GM19395 (cell line): ENCODE measurements at regions not wholly inside any gene's neighbourhood (a gene's known extent, or its start where the extent isn't known, plus 50 kb on each side); places are given as distances from the start of the nearest gene placed in this dataset.

Experiments
- ATAC-seq: cut with Tn5 transposase; IDR thresholded peaks from one replicate; pipeline ENCODE4 v1.9.1; 2021; ENCODE audit warnings: mild to moderate bottlenecking, moderate library complexity; ENCODE audit not compliant: unreplicated experiment

DNA sequence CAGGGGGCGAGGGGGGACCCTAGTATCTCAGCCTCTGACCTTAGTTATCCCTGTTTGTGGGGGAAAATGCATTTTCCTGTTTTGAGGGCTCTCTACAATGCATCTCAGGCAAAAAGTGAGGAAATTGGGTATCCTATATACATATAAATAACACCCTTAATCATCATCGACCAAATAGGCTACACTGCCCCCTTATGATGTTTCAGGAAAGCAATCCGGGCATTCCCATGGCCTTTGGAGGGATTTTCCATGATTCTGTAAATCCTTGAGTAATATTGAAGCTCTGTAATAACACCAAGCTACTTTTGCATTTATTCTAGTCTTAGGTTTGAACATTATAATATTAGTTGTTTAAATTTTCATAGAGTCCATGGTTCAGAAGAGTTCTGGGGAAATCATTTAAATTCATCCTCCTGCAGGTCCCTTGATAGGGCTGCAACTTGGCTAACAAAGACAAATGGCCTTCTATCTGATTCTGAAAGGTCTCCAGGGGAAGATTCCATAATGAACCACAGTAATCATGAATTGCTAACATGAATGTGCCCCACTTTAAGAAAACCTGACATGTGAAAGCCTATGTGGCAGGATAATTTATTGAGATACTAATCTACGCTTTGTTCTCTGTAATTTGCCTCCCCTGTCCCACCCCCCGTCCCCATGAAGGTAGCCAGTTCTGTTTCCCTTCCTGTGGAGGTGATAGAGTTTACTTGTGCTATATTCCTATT, 91.5 kb upstream of the SCOC start:
- no peak for ATAC-seq

- no peak for ATAC-seq
Observed at GRCh38 chr4:140277576-140277975, 95.9 kb upstream of the SCOC start.

DNA sequence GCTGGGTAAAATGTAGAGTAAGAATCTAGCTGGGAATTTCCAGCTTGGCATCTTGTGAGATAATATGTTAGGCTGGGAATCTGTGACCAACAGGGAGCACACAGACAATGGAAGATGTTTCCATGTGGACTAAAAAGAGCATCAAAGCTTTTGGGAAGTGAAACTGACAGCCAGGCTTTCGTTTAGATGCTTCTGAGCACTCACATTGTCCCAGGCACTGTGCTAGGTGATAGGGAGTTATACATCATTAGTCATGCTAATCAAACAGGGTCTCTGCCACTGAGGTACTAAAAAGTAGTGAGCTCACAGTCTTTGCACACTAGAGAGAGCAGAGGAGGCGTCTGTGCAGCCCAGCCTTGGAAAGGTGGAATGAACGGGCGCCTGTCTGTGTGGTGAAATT, 101.9 kb upstream of the SCOC start:
- ATAC-seq, result no peak

DNA sequence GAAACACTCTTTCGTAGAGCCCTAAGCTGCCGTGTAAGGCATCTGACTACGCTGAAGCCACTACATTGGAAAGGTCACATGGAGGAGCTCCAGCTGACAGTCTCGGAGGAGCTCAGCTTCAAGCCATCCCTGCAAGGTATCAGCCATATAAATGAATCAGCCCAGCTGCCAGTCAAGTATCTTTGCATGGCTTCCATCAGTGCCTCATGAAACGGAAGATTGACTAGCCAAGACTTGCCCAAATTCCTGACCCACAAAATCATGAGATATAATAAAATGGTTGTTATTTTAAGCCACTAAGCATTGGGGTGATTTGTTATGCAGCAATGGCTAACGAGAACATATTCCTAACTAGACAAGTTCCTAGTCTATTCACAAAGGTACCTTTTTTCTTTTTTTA, 104.1 kb upstream of the SCOC start:
- ATAC-seq, result no peak

DNA sequence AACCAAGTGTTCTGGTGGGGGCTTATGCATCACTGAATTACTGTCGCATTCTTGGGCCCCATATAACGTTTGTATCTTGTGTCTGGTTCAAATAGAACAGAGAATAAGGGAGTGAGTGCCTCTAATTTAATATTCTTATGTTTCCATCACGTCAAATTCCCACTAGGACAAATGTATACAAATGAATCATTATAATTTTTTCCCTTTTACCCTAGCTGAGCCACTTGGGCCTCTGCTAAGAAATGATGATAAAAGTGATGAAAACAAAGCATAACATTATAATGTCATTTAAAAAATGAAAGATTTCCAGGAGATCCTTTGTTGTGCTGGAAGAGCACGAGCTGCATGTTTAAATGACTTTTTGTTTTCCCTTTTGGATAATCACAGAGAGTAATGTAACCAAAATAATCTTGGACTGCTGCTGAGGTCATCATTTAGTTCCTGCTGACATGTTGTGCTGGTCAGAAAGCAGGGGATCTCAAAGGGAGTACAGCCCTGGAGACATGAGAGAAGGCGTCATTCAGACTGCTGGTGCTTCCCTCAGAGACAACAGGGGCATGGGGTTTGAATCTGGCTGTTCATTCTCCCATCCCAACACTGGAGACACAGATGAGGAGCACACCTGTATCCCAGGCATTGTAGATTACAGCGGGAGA, 105.1 kb upstream of the SCOC start:
- ATAC-seq, result no peak

GRCh38 chr4:140267576-140267975, 105.9 kb upstream of the SCOC start:
- ATAC-seq, result no peak

- ATAC-seq, result no peak
Observed at GRCh38 chr4:140266958-140267568, 106.4 kb upstream of the SCOC start.

- ATAC-seq, result no peak
Observed at GRCh38 chr4:140260227-140260626, 106.2 kb upstream of the MAML3 start.

DNA sequence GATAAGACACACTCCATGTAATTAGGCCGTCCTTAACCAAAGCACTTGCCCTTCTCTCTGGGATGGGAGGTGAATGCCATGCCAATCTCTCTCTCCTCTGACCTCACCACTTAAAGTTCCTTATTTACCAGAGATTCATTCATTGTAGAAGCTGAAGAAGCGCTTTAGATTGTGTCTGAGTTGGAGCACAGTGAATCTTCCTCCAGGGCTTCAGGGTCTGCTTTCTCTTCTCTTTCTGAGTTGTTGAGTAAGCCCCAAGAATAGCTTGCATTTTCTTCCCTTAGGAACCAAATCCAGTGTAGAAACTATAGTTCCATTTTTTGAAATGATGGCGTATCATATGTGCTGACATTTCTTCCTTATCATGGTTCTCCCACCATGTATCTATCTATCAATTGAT, 104.5 kb upstream of the MAML3 start:
- no peak for ATAC-seq

- no peak for ATAC-seq
Observed at GRCh38 chr4:140257461-140258305, 103.7 kb upstream of the MAML3 start.

GRCh38 chr4:140256941-140257340, 103.0 kb upstream of the MAML3 start:
- no peak for ATAC-seq

GRCh38 chr4:140256335-140256734, 102.4 kb upstream of the MAML3 start:
- ATAC-seq, result no peak

GRCh38 chr4:140255927-140256326, 101.9 kb upstream of the MAML3 start:
- no peak for ATAC-seq

GRCh38 chr4:140255467-140255866, 101.5 kb upstream of the MAML3 start:
- no peak for ATAC-seq

DNA sequence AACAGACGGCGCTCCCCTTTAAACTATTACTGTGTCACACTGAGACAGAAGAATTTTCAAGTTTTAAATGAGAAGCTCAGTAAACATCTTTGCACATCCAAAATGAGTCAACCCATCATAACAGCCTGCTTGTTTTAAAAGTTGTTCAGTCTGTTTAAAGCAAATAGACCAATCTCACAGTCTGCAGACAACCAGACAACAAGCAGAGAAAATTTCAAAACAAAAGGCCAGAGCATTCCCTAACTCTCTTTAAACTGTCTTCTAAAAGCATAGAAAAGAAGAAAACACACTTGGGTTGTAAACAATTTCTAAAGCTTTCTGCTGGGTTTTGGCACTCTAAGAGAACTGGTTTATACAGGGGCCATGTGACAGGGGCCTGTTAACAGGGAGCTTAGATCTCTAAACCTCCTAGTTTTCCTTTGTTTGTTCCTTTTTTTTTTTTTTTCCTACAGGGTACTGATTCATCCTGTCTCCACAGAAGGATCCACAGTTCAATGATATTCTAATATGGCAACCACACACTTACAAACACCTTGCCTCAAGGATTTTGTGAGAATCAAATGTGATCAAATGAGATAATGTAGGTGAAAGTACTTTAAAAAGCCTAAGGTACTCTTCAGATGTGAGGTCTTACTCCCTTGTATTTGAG, 100.8 kb upstream of the MAML3 start:
- no peak for ATAC-seq

GRCh38 chr4:140253556-140254027, 99.6 kb upstream of the MAML3 start:
- ATAC-seq, result no peak

- peak; percentile 73 for ATAC-seq
Observed at GRCh38 chr4:140252742-140253555, 99.0 kb upstream of the MAML3 start.

DNA sequence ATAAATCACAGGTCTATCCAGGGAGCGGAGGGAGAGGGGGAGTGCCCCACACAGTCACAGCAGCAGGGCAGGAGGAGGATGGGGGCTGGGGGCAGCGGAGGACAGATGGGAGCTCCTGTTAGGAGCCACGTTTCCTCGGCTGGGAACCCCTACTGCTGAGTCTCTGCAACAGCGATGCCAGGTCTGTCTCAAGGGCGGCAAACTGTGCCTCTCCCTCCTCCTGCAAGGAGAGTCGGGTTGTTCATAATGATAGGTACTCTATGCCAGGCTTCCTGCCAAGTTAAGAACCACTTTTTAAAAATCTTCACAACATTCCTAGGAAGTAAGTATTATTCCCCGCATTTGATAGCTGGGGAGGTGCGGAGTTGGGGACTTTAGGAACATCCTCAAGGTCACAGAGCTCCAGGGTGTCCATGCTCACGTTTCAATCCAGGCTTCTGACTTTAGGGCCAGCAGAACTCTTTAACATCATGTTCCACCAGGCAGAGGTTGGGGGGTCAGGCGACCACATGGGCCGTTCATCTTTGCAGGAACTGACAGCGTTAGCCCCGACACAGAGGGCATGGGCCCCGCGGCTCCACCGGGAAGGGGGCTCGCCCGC, 98.3 kb upstream of the MAML3 start:
- ATAC-seq, result no peak

- ATAC-seq, result no peak
Observed at GRCh38 chr4:140251571-140251970, 97.6 kb upstream of the MAML3 start.
